Stimulated activated naive B cell treated with anti-CD40 and anti-IgM and Interleukin-4, amounts not matched to agents 10 μg/mL and 1 μg/mL and 100 μg/mL, for 72 hours (primary cell): ENCODE measurements at regions not wholly inside any gene's neighbourhood (a gene's known extent, or its start where the extent isn't known, plus 50 kb on each side); places are given as distances from the start of the nearest gene placed in this dataset.
"Not testable (repeated sequence)": the region's sequence is repeated elsewhere in the genome, so short reads cannot be mapped to it uniquely, and the experiment has no call there.

Source experiments
- ATAC-seq, 2 donors: fragments of 150-1000 bp; cut with Tn5 transposase; replicated peaks; 2 replicates each; pipeline ENCODE4 v1.10.0; 2021; ENCODE audit warnings: moderate library complexity in 1 of 2
- DNase-seq: peaks from one replicate; pipeline ENCODE4 v3.0.0; 2021
- H3K27ac Mint-ChIP-seq: one replicate; pipeline ENCODE4 v1.8.0; 2022; ENCODE audit warnings: mild to moderate bottlenecking, mixed read lengths
- H3K27me3 Mint-ChIP-seq, 2 donors: one replicate each; pipeline ENCODE4 v1.8.0; 2022; ENCODE audit warnings: mixed read lengths in 2 of 2
- H3K36me3 Mint-ChIP-seq, 2 donors: one replicate each; pipeline ENCODE4 v1.8.0; 2022; ENCODE audit warnings: mixed read lengths in 2 of 2, mild to moderate bottlenecking in 1 of 2
- H3K4me1 Mint-ChIP-seq, 2 donors: one replicate each; pipeline ENCODE4 v1.8.0; 2022; ENCODE audit warnings: mixed read lengths in 2 of 2, mild to moderate bottlenecking in 1 of 2
- H3K4me3 Mint-ChIP-seq, 2 donors: one replicate each; pipeline ENCODE4 v1.8.0; 2022; ENCODE audit warnings: mild to moderate bottlenecking in 2 of 2, mixed read lengths in 2 of 2, moderate library complexity in 1 of 2
- H3K9me3 Mint-ChIP-seq, 2 donors: one replicate each; pipeline ENCODE4 v1.8.0; 2022; ENCODE audit warnings: mixed read lengths in 2 of 2, mild to moderate bottlenecking in 1 of 2

DNA sequence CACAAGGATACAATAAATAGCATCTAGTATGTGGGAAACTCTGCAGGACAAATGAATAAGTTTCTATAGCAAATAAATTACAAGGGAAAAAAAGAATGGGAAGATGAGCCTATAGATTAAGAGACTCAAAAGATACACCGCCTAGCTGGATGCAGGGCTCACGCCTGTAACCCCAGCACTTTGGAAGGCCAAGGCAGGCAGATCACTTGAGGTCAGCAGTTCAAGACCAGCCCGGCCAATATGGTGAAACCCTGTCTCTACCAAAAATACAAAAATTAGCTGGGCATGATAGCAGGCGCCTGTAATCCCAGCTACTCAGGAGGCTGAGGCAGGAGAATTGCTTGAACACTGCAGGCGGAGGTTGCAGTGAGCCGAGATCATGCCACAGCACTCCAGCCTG is 95.1 kb upstream of the BARHL2 start:
- not testable (repeated sequence) for H3K4me3 Mint-ChIP-seq, H3K27ac Mint-ChIP-seq, H3K9me3 Mint-ChIP-seq, H3K4me1 Mint-ChIP-seq, DNase-seq, H3K36me3 Mint-ChIP-seq, ATAC-seq
- peaks cover 25 to 30% of the 10 kb centered on the region in 2 donors for H3K27me3 Mint-ChIP-seq

DNA sequence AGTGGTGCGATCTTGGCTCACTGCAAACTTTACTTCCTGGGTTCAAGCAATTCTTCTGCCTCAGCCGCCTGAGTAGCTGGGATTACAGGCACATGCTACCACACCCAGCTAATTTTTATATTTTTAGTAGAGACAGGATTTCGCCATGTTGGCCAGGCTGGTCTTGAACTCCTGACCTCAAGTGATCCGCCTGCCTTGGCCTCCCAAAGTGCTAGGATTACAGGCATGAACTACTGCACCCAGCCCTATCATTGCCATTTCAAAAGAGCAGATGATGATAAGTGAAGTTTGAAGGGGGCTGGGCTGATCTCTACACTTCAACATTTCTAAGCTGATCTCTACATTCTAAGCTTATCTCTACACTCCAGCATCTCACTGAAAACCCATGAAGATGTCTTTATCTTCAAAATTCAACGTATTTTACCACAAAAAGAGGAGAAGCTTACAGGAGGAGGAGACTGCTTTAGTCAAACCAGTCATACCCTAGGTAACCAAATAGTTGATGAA is 94.4 kb upstream of the BARHL2 start:
- peaks cover 28 to 33% of the 10 kb centered on the region in 2 donors for H3K27me3 Mint-ChIP-seq

DNA sequence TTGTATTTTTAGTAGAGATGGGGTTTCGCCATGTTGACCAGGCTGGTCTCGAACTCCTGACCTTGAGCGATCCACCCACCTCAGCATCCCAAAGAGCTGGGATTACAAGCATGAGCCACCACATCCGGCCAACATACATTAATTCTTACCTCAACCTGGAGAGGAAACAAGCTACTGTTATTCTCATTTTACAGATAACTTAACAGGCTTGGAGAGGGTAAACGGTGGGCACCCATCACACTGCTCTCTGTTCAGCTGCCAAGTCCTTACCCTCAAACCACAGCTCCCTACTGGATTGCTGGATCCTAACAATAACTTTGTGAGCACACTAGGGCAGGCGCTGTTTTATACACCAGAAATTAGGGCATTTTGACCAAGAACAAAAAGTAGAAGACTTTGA is 93.6 kb upstream of the BARHL2 start:
- no peak overlapping the region for H3K27ac Mint-ChIP-seq
- peaks cover 22 to 33% of the 10 kb centered on the region in 2 donors for H3K27me3 Mint-ChIP-seq
- no peak for ATAC-seq
- H3K4me3 Mint-ChIP-seq = no peak overlapping the region
- DNase-seq = no peak
- H3K9me3 Mint-ChIP-seq = peaks cover 0 to 2% of the 10 kb centered on the region in 2 donors
- no peaks in the 10 kb centered on the region for H3K4me1 Mint-ChIP-seq
- no peaks in the 10 kb centered on the region for H3K36me3 Mint-ChIP-seq

More for the DNA sequence above, 94.4 kb upstream of the BARHL2 start:
- H3K9me3 Mint-ChIP-seq, ATAC-seq, H3K4me1 Mint-ChIP-seq, DNase-seq, H3K27ac Mint-ChIP-seq, H3K36me3 Mint-ChIP-seq, H3K4me3 Mint-ChIP-seq: not testable (repeated sequence)

- peaks cover 27 to 39% of the 10 kb centered on the region in 2 donors for H3K27me3 Mint-ChIP-seq
- H3K9me3 Mint-ChIP-seq = peaks cover 2 to 4% of the 10 kb centered on the region in 2 donors
- DNase-seq (no peak), ATAC-seq (no peak)
- no peak overlapping the region for H3K27ac Mint-ChIP-seq
- H3K36me3 Mint-ChIP-seq = no peaks in the 10 kb centered on the region
- no peak overlapping the region for H3K4me3 Mint-ChIP-seq
- no peaks in the 10 kb centered on the region for H3K4me1 Mint-ChIP-seq
Observed at GRCh38 chr1:90809996-90810395, 92.9 kb upstream of the BARHL2 start.

GRCh38 chr1:90809093-90809492 is 92.0 kb upstream of the BARHL2 start:
- ATAC-seq = no peak
- peaks cover 2 to 4% of the 10 kb centered on the region in 2 donors for H3K9me3 Mint-ChIP-seq
- H3K27ac Mint-ChIP-seq = no peak overlapping the region
- no peaks in the 10 kb centered on the region for H3K4me1 Mint-ChIP-seq
- no peak for DNase-seq
- H3K4me3 Mint-ChIP-seq = no peak overlapping the region
- no peaks in the 10 kb centered on the region for H3K36me3 Mint-ChIP-seq
- H3K27me3 Mint-ChIP-seq = peaks cover 27 to 44% of the 10 kb centered on the region in 2 donors

DNA sequence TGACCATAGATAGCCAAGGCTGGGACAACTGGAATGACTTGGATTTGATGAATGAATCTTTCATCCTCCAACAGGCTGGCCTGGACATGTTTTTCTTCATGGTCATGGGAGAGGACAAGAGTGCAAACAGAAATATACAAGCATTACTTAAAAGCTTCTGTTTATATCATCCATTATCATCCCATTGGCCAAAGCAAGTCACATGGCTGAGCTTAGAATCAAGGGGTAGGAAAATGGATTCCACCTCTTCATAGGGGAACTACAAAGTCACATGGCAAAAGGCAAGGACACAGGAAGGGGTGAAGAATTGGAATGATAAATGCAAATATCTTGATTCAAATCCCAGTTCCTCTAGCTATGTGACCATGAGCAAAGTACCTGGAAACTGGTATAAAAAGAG is 90.2 kb upstream of the BARHL2 start:
- Mint-ChIP-seq H3K4me3 (no peak overlapping the region), H3K4me1 (no peaks in the 10 kb centered on the region), H3K9me3 (peaks cover 8 to 13% of the 10 kb centered on the region in 2 donors), H3K36me3 (no peaks in the 10 kb centered on the region), H3K27ac (no peak overlapping the region), H3K27me3 (peaks cover 39 to 52% of the 10 kb centered on the region in 2 donors)
- DNase-seq (no peak), ATAC-seq (no peak)

GRCh38 chr1:90802622-90803021 is 85.5 kb upstream of the BARHL2 start:
- no peaks in the 10 kb centered on the region for H3K36me3 Mint-ChIP-seq
- no peaks in the 10 kb centered on the region for H3K4me1 Mint-ChIP-seq
- no peak for ATAC-seq
- peaks cover 32 to 50% of the 10 kb centered on the region in 2 donors for H3K27me3 Mint-ChIP-seq
- no peak overlapping the region for H3K4me3 Mint-ChIP-seq
- peaks cover 8 to 13% of the 10 kb centered on the region in 2 donors for H3K9me3 Mint-ChIP-seq
- no peak for DNase-seq
- H3K27ac Mint-ChIP-seq = no peak overlapping the region

GRCh38 chr1:90800012-90800717 is 83.1 kb upstream of the BARHL2 start:
- H3K27me3 Mint-ChIP-seq = peaks cover 28 to 43% of the 10 kb centered on the region in 2 donors
- H3K27ac Mint-ChIP-seq = no peak overlapping the region
- DNase-seq (no peak), ATAC-seq (no peak)
- H3K4me1 Mint-ChIP-seq = no peaks in the 10 kb centered on the region
- no peaks in the 10 kb centered on the region for H3K36me3 Mint-ChIP-seq
- H3K4me3 Mint-ChIP-seq = no peak overlapping the region
- H3K9me3 Mint-ChIP-seq = peaks cover 6 to 10% of the 10 kb centered on the region in 2 donors

DNA sequence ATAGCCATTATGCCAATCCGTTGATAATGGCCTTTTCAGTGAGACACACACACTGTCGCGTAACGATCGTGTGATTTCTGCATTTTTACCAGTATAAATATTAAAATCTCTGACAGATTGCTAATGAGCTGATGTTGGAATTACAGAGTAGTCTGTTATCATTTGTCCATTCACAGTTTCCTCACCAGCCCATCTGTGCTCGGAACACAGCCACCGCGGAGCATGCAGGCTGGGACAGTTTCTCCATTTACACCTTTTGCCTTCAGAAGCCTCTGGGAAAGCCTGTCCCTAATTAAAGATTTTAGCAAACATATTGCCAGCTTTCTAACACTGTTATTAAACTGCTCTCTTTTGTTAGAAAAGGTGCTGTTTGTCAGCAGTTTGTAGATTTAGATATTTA is 82.2 kb upstream of the BARHL2 start:
- Mint-ChIP-seq H3K9me3 (peaks cover 6 to 9% of the 10 kb centered on the region in 2 donors), H3K4me3 (no peak overlapping the region), H3K4me1 (no peaks in the 10 kb centered on the region), H3K36me3 (no peaks in the 10 kb centered on the region), H3K27me3 (peaks cover 31 to 45% of the 10 kb centered on the region in 2 donors), H3K27ac (no peak overlapping the region)
- no peak for DNase-seq
- ATAC-seq = no peak

DNA sequence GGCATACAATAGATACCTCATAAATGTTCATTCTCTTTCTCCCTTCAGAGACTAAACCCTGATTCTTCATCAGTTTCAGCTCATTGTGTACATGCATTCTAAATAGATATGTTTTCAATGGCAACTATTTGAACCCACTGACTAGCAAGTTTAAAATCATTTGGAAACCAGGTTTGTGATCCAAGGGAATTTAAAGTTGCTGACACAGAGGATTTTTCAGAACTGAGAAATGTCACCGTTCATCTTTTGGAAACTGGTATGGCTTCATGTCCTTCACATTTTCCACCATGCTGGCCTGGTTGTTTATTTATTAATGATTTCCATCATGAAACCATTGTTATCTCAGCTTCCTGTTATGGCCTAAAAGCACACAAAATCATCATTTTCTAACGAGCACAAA is 81.8 kb upstream of the BARHL2 start:
- Mint-ChIP-seq H3K36me3 (no peaks in the 10 kb centered on the region), H3K4me3 (no peak overlapping the region), H3K27me3 (peaks cover 34 to 50% of the 10 kb centered on the region in 2 donors), H3K27ac (no peak overlapping the region), H3K9me3 (peaks cover 6 to 9% of the 10 kb centered on the region in 2 donors), H3K4me1 (peaks cover 0 to 2% of the 10 kb centered on the region in 2 donors)
- DNase-seq (no peak), ATAC-seq (no peak)

- ATAC-seq = no peak
- Mint-ChIP-seq H3K9me3 (peaks cover 5% of the 10 kb centered on the region in 2 donors), H3K4me3 (no peak overlapping the region), H3K27me3 (peaks cover 36 to 55% of the 10 kb centered on the region in 2 donors), H3K27ac (no peak overlapping the region), H3K4me1 (peaks cover 0 to 2% of the 10 kb centered on the region in 2 donors), H3K36me3 (no peaks in the 10 kb centered on the region)
- DNase-seq = no peak
Observed at GRCh38 chr1:90798344-90798743, 81.2 kb upstream of the BARHL2 start.

- H3K9me3 Mint-ChIP-seq = peaks cover 3 to 5% of the 10 kb centered on the region in 2 donors
- peaks cover 0 to 2% of the 10 kb centered on the region in 2 donors for H3K4me1 Mint-ChIP-seq
- DNase-seq = no peak
- no peak for ATAC-seq
- no peak overlapping the region for H3K4me3 Mint-ChIP-seq
- H3K36me3 Mint-ChIP-seq = no peaks in the 10 kb centered on the region
- H3K27me3 Mint-ChIP-seq = peaks cover 34 to 57% of the 10 kb centered on the region in 2 donors
- H3K27ac Mint-ChIP-seq = no peak overlapping the region
Observed at GRCh38 chr1:90795431-90795830, 78.3 kb upstream of the BARHL2 start.

DNA sequence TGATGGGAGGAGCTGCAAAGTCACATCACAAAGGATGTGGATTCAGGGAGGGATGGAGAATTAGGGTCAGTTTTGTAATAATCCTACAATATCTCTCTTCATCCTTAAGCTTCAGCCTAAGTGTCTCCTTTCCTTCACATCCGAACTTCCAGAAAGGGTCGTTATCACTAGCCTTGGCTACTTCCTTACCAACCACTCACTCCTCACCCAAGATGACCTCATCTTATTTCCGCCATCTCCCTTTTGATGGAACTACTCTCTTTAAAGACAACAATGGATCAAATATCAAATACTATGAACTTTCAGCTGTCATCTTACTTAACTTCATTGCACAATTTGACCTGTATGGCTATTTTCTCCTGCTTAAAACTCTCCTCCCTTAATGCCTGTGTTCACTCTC is 69.6 kb upstream of the BARHL2 start:
- Mint-ChIP-seq H3K27ac (no peak overlapping the region), H3K4me1 (no peaks in the 10 kb centered on the region), H3K36me3 (no peaks in the 10 kb centered on the region), H3K4me3 (no peak overlapping the region), H3K9me3 (peaks cover 7 to 8% of the 10 kb centered on the region in 2 donors), H3K27me3 (peaks cover 12 to 20% of the 10 kb centered on the region in 2 donors)
- no peak for DNase-seq
- ATAC-seq = no peak

DNA sequence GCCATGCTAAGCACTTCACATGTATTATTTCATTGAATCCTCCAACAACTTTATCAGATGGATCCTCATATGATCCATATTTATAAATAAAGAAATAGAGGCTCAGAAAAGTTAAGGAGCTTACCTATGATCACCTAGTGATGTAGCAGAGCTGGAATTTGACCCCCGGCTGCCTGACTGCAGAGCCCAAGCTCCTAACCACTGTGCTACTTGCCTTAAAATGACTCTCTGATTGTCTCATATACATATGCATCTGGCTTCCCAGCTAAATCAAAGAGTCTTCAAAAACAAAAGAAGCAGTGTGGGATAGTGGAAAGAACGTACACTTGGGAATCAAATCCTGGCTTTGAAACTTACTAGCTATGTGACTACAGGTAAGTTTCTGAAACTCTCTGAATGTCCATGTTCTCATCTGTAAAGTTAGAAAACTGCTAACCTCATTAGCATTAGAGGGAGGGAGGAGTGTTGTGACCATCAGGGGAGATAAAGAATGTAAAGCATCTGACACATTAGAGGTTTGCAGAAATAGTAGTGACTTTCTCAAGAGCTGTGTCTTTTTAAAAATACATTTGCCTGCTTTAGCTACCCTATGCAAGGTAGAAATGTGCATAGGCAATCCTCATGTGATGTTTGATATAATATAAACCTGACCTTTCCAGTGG is 67.2 kb upstream of the BARHL2 start:
- H3K36me3 Mint-ChIP-seq = no peaks in the 10 kb centered on the region
- ATAC-seq (no peak), DNase-seq (no peak)
- no peak overlapping the region for H3K4me3 Mint-ChIP-seq
- no peak overlapping the region for H3K27ac Mint-ChIP-seq
- peaks cover 6 to 12% of the 10 kb centered on the region in 2 donors for H3K27me3 Mint-ChIP-seq
- peaks cover 0 to 1% of the 10 kb centered on the region in 2 donors for H3K9me3 Mint-ChIP-seq
- no peaks in the 10 kb centered on the region for H3K4me1 Mint-ChIP-seq

DNA sequence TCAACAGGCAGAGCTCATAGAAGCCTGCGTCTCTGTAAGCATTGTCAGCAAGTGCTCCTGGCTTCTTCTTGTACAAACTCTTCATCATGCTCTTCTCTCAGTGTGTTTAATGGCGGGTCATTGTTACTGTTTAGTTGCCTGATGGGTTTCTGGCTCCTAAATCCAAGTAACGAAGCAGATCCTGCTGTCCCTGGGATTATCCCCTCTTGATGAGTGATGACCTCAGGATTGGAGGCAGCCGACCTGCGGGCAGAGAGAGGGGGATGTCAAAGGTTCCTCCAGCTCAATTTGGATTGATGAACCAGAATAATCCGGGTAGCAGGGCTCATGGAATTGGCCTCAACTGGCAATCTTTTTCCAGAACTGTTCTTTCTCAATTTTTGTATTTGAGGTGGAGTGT is 66.1 kb upstream of the BARHL2 start:
- no peaks in the 10 kb centered on the region for H3K4me1 Mint-ChIP-seq
- H3K4me3 Mint-ChIP-seq = no peak overlapping the region
- H3K27me3 Mint-ChIP-seq = peaks cover 11% of the 10 kb centered on the region in 2 donors
- H3K27ac Mint-ChIP-seq = no peak overlapping the region
- no peak for DNase-seq
- no peak for ATAC-seq
- H3K9me3 Mint-ChIP-seq = no peaks in the 10 kb centered on the region
- no peaks in the 10 kb centered on the region for H3K36me3 Mint-ChIP-seq
